ENCODE measurements at regions not wholly inside any gene's neighbourhood (a gene's known extent, or its start where the extent isn't known, plus 50 kb on each side); places are given as distances from the start of the nearest gene placed in this dataset.

DNA sequence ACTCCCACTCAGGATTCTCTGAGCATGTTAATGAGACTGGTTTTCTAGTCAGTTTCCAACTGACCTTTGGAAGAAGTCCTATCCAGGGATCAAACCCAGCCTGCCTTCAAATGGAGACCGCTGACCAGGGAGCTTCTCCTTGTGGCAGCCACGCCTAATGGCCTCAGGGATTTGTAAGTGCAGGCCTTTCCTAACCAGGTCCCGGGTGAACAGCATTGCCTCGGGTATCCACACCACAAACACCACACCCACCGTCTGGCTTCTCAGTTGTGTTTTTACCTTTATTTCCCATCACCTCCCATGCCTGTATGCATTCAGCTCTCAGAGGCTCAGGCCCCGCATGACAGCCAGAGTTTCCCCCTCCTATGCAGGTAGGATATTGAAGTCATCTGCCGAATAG is 406.3 kb upstream of the HS6ST1 start:
- TF ChIP-seq ZNF121 (CRISPR knock-in tag; IDR thresholded peaks at IDR 0.05) (no peak), CTCF (IDR thresholded peaks at IDR 0.05) (no peak)
